Left cardiac atrium (tissue), 4 donors: ENCODE measurements at regions not wholly inside any gene's neighbourhood (a gene's known extent, or its start where the extent isn't known, plus 50 kb on each side); places are given as distances from the start of the nearest gene placed in this dataset.

Experiments
- ATAC-seq, 2 donors: fragments of 200-7000 bp; cut with Tn5 transposase; one replicate each; pipeline ENCODE4 v1.9.1; 2020; ENCODE audit warnings: mild to moderate bottlenecking in 2 of 2, moderate library complexity in 2 of 2
- DNase-seq: peaks from one replicate; pipeline ENCODE4 v3.0.0-alpha.2; 2020
- intact Hi-C, 2 donors: fragments of 100-400 bp; cut with DNase I; formaldehyde crosslinking; loops; one replicate each; pipeline versions ENCODE4 v1.14.1 to v1.15.1; 2022 to 2023
- donor health status: DM: no; HTN: yes; CAD: no.
- donor health status: DM: no; HTN: yes; CAD: no; lungs with severe emphysema.
- donor health status: DM: yes; HTN: yes; CAD: no.
- donor health status: Dilated cardiomyopathy.

DNA sequence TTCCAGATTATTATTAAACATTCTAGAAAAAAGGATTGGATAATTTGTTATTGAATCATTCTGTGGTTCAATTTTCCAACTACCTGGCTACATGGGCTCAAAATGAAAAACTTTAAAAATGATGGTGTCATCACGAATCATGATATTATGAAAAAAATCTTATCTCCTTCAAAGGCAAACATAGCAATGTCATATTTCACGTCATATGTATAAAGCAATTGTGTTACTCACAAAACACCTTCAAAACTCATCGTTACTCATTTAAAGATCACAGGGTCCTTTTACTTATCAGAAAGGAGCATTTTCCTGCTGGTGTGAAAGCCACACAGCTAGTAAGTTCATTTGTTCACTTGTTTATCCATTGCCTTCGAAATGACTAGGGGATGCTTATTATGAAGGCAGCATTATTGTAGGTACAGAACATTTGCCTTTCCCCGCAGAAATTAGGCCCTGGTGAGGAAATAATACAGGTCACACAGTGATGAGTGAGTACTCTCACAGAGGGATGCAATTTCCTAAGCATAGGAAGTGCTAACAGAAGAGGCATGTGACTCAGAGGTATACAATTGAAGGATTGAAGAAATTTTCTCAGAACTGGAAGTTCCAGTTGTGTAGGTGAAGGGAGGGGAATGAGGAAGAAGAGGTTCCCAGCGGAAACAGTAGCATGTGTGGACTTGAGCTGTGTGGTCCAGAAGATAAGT is 478.7 kb downstream of the INHBA start:
- ATAC-seq = no peak
- intact Hi-C loops = no loop called here
- no peak for DNase-seq

- ATAC-seq (no peak), DNase-seq (no peak)
- intact Hi-C loops = no loop called here
Measured at GRCh38 chr7:41222746-41223145, 480.1 kb downstream of the INHBA start.

GRCh38 chr7:41220266-41220665 is 482.6 kb downstream of the INHBA start:
- no peak for ATAC-seq
- intact Hi-C loops = no loop called here
- no peak for DNase-seq

DNA sequence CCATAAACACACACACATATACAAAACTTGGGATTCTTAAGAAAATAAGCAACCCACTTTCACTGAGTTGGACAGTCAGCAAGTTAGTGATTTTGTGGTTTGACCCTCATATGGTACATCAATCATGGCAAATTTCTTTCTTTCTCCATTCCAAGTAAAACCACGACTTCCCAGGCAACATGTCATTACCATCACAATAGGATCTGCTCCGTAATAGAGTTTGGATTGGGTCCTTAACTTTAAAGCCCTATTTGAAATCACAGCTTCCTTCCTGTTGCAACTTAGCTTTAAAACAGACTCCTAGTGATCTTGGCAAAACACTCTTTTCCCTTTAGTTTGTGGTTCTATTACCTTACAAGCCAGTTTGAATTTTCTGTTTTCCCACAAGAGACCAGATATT is 483.6 kb downstream of the INHBA start:
- ATAC-seq (no peak), DNase-seq (no peak)
- intact Hi-C loops = no loop called here

- ATAC-seq (no peak), DNase-seq (no peak)
- intact Hi-C loops = no loop called here
Measured at GRCh38 chr7:41217306-41217705, 485.6 kb downstream of the INHBA start.

DNA sequence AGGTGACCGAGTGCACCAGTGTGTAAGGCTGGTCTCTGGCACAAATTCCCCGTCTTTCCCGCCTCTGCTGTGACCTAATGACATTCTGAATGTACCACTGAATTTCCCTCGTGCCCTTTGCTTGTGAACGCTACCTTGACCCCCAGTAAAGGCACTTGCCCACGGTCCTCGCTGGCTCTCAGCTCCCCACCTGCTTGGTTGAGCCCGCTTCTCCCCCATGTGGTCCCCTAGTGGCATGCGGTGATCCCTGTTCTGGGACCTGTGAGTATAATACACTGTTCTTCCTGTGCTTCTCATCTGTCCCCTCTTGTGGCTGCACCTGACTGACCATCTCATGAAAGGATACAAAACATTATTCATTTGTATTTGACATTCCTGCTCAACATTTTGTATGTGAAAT is 495.7 kb downstream of the INHBA start:
- DNase-seq (no peak), ATAC-seq (no peak)
- intact Hi-C loops = no loop called here

GRCh38 chr7:41206267-41206666 is 496.6 kb downstream of the INHBA start:
- no peak for DNase-seq
- intact Hi-C loops = no loop called here
- no peak for ATAC-seq

DNA sequence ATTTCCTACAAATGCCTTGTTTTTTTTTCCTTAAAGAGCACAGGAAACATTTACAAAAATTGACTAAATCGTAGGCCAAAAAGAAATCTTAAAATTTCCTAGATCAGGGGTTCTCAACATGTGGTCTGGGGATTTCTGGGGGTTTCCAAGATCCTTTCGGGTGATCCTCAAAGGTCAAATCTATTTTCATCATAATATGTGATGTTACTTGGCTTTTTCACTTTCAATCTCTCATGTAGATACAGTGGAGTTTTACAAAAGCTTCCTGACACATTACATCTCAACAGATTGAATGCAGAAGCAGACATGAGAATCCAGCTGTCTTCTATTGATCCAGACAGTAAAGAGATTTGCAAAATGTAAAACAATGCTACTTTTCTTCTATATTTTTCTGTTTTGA is 497.3 kb downstream of the INHBA start:
- intact Hi-C loops = no loop called here
- ATAC-seq (no peak), DNase-seq (no peak)

DNA sequence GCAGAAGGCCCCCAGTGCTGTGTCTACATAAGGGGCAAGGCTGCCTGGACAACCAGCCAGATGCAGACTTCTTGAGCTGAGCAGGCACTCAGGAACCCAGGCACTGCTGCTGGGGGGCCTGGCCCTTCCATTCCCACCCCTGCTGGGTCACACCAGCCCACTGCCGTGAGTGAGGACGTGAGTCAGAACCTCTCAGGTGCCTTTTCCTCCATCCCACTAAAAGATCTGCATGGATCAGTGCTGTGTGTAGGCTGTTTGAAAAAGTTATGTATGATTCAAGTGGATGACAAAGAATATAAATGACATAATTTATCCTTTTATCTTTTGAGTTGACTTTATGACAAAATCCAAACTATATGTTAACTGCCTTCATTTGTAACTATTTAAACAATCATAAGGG is 499.3 kb downstream of the INHBA start:
- intact Hi-C loops = no loop called here
- ATAC-seq = no peak
- DNase-seq = no peak

DNA sequence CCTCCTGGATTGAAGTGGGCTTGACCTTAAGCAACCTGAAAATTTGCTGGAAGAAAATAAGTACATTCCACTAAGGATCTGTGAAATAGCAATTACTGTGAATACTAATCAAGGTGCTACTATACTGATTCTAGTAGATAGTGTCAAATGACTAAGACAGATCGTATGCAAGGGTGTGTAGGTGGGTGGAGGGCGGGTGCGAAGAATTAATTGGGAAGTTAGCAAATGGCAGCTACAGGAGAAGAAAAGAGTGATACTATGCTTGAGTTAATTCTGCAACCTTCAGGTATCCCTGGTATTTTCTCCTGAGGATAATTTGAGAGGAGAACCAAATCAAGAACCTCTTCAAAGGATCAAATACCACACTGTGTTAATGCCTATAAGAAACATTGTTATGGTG is 501.9 kb downstream of the INHBA start:
- ATAC-seq (no peak), DNase-seq (no peak)
- intact Hi-C loops = no loop called here

DNA sequence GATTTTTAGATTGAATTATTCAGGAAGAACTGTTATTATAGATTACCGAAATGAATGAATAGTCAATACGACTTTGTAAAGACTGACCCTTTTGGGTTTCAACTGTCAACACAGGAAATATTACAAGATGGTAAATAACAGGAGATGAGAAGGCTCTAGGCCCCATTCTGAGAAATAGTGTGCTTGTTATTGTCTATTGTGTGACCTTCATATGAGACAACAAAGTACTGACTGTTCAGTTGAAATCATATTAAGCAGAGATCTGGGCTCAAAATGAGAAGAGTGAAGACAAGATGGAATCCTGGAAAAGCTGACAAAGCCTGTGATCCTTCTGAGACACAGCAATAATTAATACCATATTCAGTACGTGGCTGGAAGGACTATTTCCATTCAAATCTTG is 503.8 kb downstream of the INHBA start:
- intact Hi-C loops = no loop called here
- ATAC-seq = no peak
- DNase-seq = no peak

DNA sequence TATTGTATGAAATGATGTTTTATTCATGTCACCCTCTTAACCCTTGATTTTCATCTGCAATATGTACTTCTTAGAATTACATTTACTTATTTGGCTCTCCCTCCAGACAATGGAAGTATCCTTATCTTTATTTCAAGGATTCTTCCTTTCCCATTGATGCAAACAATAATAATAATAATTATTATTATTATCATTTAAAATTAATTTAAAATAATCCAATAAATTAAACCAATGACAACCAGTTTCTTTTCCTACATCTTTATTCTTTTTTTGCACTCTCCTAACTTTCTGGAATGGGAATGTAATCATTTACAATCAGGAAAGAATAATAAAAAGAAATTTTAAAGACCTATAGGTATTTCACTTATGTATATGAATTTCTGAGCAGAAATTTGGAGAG is 504.4 kb downstream of the INHBA start:
- intact Hi-C loops = no loop called here
- DNase-seq (no peak), ATAC-seq (no peak)

DNA sequence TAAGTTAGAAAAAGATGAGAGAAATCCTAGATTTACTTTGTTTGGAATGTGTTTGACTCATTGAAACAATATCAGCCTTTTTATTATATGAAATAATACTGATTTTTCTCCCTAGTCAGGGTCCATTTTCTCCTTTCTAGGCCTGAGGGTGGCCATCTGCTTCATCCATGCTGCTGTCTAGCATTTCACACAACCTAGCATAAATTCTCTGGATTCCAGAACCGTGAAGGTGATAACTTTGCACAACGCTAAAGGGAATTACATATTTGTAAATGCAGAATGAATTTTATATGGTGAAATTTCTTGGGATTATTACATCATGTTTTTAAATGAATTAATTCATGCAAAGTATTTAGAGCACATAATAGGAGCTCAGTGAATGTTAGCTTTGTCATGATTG is 505.1 kb downstream of the INHBA start:
- intact Hi-C loops = no loop called here
- no peak for ATAC-seq
- no peak for DNase-seq

DNA sequence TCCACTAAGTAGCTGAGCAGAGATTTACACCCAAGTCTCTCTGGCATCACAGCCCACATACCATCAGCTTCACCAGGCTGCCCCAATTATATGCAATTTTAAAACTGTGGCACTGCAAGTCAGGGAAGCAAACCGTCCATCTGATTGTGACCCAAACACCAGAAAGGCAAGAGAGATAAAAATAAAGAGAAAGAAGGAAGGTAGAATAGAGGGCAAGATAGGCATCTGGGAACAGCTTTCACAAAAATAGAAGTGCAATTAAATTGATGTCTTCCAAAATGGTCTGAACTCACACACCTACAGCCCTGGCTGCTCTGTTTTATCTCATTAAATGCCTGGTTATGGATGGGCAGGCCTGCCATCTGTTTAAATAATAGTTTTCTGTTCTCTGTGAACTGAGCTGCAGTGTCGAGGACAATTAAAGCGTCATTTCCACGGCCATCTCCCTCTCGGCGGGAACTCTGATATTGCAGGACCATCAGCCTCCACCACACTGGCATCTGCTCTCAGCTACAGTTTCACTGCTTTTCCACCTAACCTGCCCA is 509.1 kb downstream of the INHBA start:
- no peak for DNase-seq
- intact Hi-C loops = no loop called here
- ATAC-seq = no peak

DNA sequence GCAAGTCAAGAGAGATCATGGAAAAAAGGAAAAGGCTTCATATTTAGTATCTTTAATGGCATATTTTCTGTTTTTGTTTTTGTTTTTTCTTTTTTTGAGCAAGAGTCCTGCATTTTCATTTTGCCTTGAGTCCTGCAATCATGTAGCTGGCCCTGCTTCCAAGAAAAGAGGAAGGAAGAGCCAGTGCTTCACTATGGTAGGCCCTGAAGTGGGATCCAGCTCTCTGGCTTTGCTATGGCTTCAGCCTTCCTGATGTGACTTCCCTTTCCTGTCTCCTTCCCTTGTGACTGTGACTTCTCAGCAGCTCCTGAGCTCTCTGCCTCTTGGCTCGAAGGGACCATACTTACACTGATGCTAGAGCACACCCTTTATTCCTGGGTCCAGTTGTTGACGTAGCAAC is 512.3 kb downstream of the INHBA start:
- DNase-seq = no peak
- intact Hi-C loops = no loop called here
- ATAC-seq = peak in 1 of 2 donors; percentile 32

DNA sequence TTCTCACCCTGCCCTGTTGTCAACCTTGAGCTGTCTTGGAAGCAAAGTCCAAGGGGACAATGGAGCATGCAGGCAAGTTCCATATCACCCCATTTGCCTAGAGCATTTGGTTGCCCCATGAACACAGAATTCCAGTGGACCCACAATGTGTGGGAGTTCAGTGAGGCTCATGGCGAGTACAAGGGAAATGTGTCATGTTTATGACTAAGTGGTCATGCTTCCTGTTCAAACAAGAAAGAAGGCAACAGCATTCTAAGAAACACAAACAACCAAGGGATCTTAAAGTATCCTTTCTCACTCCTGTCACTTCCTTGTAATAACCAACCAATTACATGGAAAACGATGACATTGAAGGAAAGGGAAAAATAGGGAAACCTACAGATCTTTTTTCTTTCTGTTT is 513.0 kb downstream of the INHBA start:
- DNase-seq (no peak), ATAC-seq (peak in 1 of 2 donors; percentile 49)
- intact Hi-C loops = no loop called here

GRCh38 chr7:41188163-41189130 is 514.4 kb downstream of the INHBA start:
- ATAC-seq (no peak), DNase-seq (no peak)
- intact Hi-C loops = no loop called here

DNA sequence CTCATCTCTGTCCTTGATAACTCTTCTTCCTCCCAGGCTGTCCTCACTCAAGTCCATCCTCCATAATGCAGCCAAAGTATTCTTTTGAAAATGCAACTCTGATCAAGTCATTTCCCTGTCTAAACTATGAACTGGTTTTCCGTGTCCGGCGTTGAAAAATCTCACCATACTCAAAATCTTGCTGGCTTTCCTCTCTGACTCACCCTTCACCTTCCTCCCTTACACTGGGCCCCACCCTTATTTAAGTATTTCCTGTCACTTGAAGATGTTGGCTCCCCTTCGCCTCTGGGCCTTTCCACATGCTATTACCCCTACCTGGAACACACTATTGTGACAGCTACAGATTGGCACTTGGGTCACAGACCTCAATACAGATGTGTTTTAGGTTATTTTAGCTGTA is 515.6 kb downstream of the INHBA start:
- intact Hi-C loops = no loop called here
- no peak for ATAC-seq

GRCh38 chr7:41185851-41186250 is 517.0 kb downstream of the INHBA start:
- DNase-seq = no peak
- no peak for ATAC-seq
- intact Hi-C loops = no loop called here

More for the DNA sequence above, 515.6 kb downstream of the INHBA start:
- DNase-seq = no peak

- ATAC-seq = no peak
- intact Hi-C loops = no loop called here
- DNase-seq = no peak
Measured at GRCh38 chr7:41183741-41184140, 519.1 kb downstream of the INHBA start.
